ENCODE measurements at regions not wholly inside any gene's neighbourhood (a gene's known extent, or its start where the extent isn't known, plus 50 kb on each side); places are given as distances from the start of the nearest gene placed in this dataset.

GRCh38 chr4:33064238-33064637 is 2344.1 kb downstream of the PCDH7 start:
- H3K36me3 ChIP-seq (ENCODE audit: insufficient read depth, low read length), result no peaks in the 10 kb centered on the region
- H3K4me1 ChIP-seq (ENCODE audit: insufficient read depth, low read length), result no peaks in the 10 kb centered on the region
- no peak overlapping the region for H3K9ac ChIP-seq (ENCODE audit: low read depth, low read length)
- H3K9me3 ChIP-seq (ENCODE audit: control insufficient read depth, insufficient read depth, low read length), result peaks cover 4% of the 10 kb centered on the region; the same call in 1 of the 2 replicates

GRCh38 chr4:33065749-33066148 is 2345.6 kb downstream of the PCDH7 start:
- H3K36me3 ChIP-seq (ENCODE audit: insufficient read depth, low read length), result no peaks in the 10 kb centered on the region
- no peaks in the 10 kb centered on the region for H3K4me1 ChIP-seq (ENCODE audit: insufficient read depth, low read length)
- no peak overlapping the region for H3K9ac ChIP-seq (ENCODE audit: low read depth, low read length)
- peaks cover 4% of the 10 kb centered on the region; the same call in 1 of the 2 replicates for H3K9me3 ChIP-seq (ENCODE audit: control insufficient read depth, insufficient read depth, low read length)

- H3K36me3 ChIP-seq (ENCODE audit: insufficient read depth, low read length), result no peaks in the 10 kb centered on the region
- H3K9ac ChIP-seq (ENCODE audit: low read depth, low read length), result no peak overlapping the region
- H3K9me3 ChIP-seq (ENCODE audit: control insufficient read depth, insufficient read depth, low read length), result peaks cover 4% of the 10 kb centered on the region; the same call in 1 of the 2 replicates
- no peaks in the 10 kb centered on the region for H3K4me1 ChIP-seq (ENCODE audit: insufficient read depth, low read length)
Observed at GRCh38 chr4:33067221-33067620, 2347.1 kb downstream of the PCDH7 start.

- peaks cover 4% of the 10 kb centered on the region; the same call in 1 of the 2 replicates for H3K9me3 ChIP-seq (ENCODE audit: control insufficient read depth, insufficient read depth, low read length)
- H3K9ac ChIP-seq (ENCODE audit: low read depth, low read length), result no peak overlapping the region
- H3K36me3 ChIP-seq (ENCODE audit: insufficient read depth, low read length), result no peaks in the 10 kb centered on the region
- 0 out of 2 replicates have a peak, but pooled peaks cover 1% of the 10 kb centered on the region for H3K4me1 ChIP-seq (ENCODE audit: insufficient read depth, low read length)
Observed at GRCh38 chr4:33068539-33068938, 2348.4 kb downstream of the PCDH7 start.

GRCh38 chr4:33071535-33071934 is 2351.4 kb downstream of the PCDH7 start:
- no peak overlapping the region for H3K9ac ChIP-seq (ENCODE audit: low read depth, low read length)
- no peaks in the 10 kb centered on the region for H3K36me3 ChIP-seq (ENCODE audit: insufficient read depth, low read length)
- H3K4me1 ChIP-seq (ENCODE audit: insufficient read depth, low read length), result 0 out of 2 replicates have a peak, but pooled peaks cover 5% of the 10 kb centered on the region
- H3K9me3 ChIP-seq (ENCODE audit: control insufficient read depth, insufficient read depth, low read length), result peaks cover 4% of the 10 kb centered on the region; the same call in 1 of the 2 replicates

GRCh38 chr4:33072298-33073089 is 2352.3 kb downstream of the PCDH7 start:
- Histone ChIP-seq H3K9me3 (ENCODE audit: control insufficient read depth, insufficient read depth, low read length) (peaks cover 4% of the 10 kb centered on the region; the same call in 1 of the 2 replicates), H3K9ac (ENCODE audit: low read depth, low read length) (no peak overlapping the region), H3K36me3 (ENCODE audit: insufficient read depth, low read length) (no peaks in the 10 kb centered on the region), H3K4me1 (ENCODE audit: insufficient read depth, low read length) (0 out of 2 replicates have a peak, but pooled peaks cover 5% of the 10 kb centered on the region)

GRCh38 chr4:33073811-33074210 is 2353.6 kb downstream of the PCDH7 start:
- Histone ChIP-seq H3K9ac (ENCODE audit: low read depth, low read length) (no peak overlapping the region), H3K9me3 (ENCODE audit: control insufficient read depth, insufficient read depth, low read length) (peaks cover under 1% of the 10 kb centered on the region; the same call in 1 of the 2 replicates)

GRCh38 chr4:33078145-33078544 is 2358.0 kb downstream of the PCDH7 start:
- Histone ChIP-seq H3K36me3 (ENCODE audit: insufficient read depth, low read length) (no peaks in the 10 kb centered on the region), H3K9me3 (ENCODE audit: control insufficient read depth, insufficient read depth, low read length) (no peaks in the 10 kb centered on the region), H3K4me1 (ENCODE audit: insufficient read depth, low read length) (0 out of 2 replicates have a peak, but pooled peaks cover 5% of the 10 kb centered on the region), H3K9ac (ENCODE audit: low read depth, low read length) (no peak overlapping the region)

More at GRCh38 chr4:33073811-33074210, 2353.6 kb downstream of the PCDH7 start:
- Histone ChIP-seq H3K4me1 (ENCODE audit: insufficient read depth, low read length) (0 out of 2 replicates have a peak, but pooled peaks cover 5% of the 10 kb centered on the region), H3K36me3 (ENCODE audit: insufficient read depth, low read length) (no peaks in the 10 kb centered on the region)

GRCh38 chr4:33080275-33080674 is 2360.1 kb downstream of the PCDH7 start:
- Histone ChIP-seq H3K36me3 (ENCODE audit: insufficient read depth, low read length) (no peaks in the 10 kb centered on the region), H3K9me3 (ENCODE audit: control insufficient read depth, insufficient read depth, low read length) (no peaks in the 10 kb centered on the region), H3K4me1 (ENCODE audit: insufficient read depth, low read length) (no peaks in the 10 kb centered on the region), H3K9ac (ENCODE audit: low read depth, low read length) (no peak overlapping the region)

- Histone ChIP-seq H3K9me3 (ENCODE audit: control insufficient read depth, insufficient read depth, low read length) (no peaks in the 10 kb centered on the region), H3K4me1 (ENCODE audit: insufficient read depth, low read length) (no peaks in the 10 kb centered on the region), H3K9ac (ENCODE audit: low read depth, low read length) (no peak overlapping the region), H3K36me3 (ENCODE audit: insufficient read depth, low read length) (no peaks in the 10 kb centered on the region)
Observed at GRCh38 chr4:33085709-33086108, 2365.5 kb downstream of the PCDH7 start.

- no peaks in the 10 kb centered on the region for H3K4me1 ChIP-seq (ENCODE audit: insufficient read depth, low read length)
- no peaks in the 10 kb centered on the region for H3K9me3 ChIP-seq (ENCODE audit: control insufficient read depth, insufficient read depth, low read length)
- H3K36me3 ChIP-seq (ENCODE audit: insufficient read depth, low read length), result no peaks in the 10 kb centered on the region
- no peak overlapping the region for H3K9ac ChIP-seq (ENCODE audit: low read depth, low read length)
Observed at GRCh38 chr4:33086331-33086925, 2366.3 kb downstream of the PCDH7 start.

GRCh38 chr4:33088713-33089112 is 2368.5 kb downstream of the PCDH7 start:
- no peaks in the 10 kb centered on the region; the same call in 1 of the 2 replicates for H3K4me1 ChIP-seq (ENCODE audit: insufficient read depth, low read length)
- H3K36me3 ChIP-seq (ENCODE audit: insufficient read depth, low read length), result no peaks in the 10 kb centered on the region
- no peaks in the 10 kb centered on the region for H3K9me3 ChIP-seq (ENCODE audit: control insufficient read depth, insufficient read depth, low read length)
- no peak overlapping the region for H3K9ac ChIP-seq (ENCODE audit: low read depth, low read length)

- Histone ChIP-seq H3K9me3 (ENCODE audit: control insufficient read depth, insufficient read depth, low read length) (no peaks in the 10 kb centered on the region), H3K36me3 (ENCODE audit: insufficient read depth, low read length) (no peaks in the 10 kb centered on the region), H3K4me1 (ENCODE audit: insufficient read depth, low read length) (no peaks in the 10 kb centered on the region; the same call in 1 of the 2 replicates), H3K9ac (ENCODE audit: low read depth, low read length) (no peak overlapping the region)
Observed at GRCh38 chr4:33090910-33091309, 2370.7 kb downstream of the PCDH7 start.

- Histone ChIP-seq H3K9ac (ENCODE audit: low read depth, low read length) (no peak overlapping the region), H3K4me1 (ENCODE audit: insufficient read depth, low read length) (no peaks in the 10 kb centered on the region; the same call in 1 of the 2 replicates), H3K36me3 (ENCODE audit: insufficient read depth, low read length) (no peaks in the 10 kb centered on the region), H3K9me3 (ENCODE audit: control insufficient read depth, insufficient read depth, low read length) (no peaks in the 10 kb centered on the region)
Observed at GRCh38 chr4:33091961-33092360, 2371.8 kb downstream of the PCDH7 start.

- H3K4me1 ChIP-seq (ENCODE audit: insufficient read depth, low read length), result 0 out of 2 replicates have a peak, but pooled peaks cover 6% of the 10 kb centered on the region
- no peak overlapping the region for H3K9ac ChIP-seq (ENCODE audit: low read depth, low read length)
- no peaks in the 10 kb centered on the region for H3K36me3 ChIP-seq (ENCODE audit: insufficient read depth, low read length)
- no peaks in the 10 kb centered on the region for H3K9me3 ChIP-seq (ENCODE audit: control insufficient read depth, insufficient read depth, low read length)
Observed at GRCh38 chr4:33104273-33104672, 2384.1 kb downstream of the PCDH7 start.

All from ES-I3 (cell line).